HCT116 (cell line): ENCODE measurements at regions not wholly inside any gene's neighbourhood (a gene's known extent, or its start where the extent isn't known, plus 50 kb on each side); places are given as distances from the start of the nearest gene placed in this dataset.

Experiments used
- CBX3 ChIP-seq: IDR thresholded peaks from 2 replicates; pipeline ENCODE4 v1.6.1; 2012; ENCODE audit warnings: low read depth
- CTCF ChIP-seq, 3 experiments: fragments of 200-600 bp in 1 of 3; sonication (generic) in 1 of 3; IDR thresholded peaks in 2 of 3; conservative IDR thresholded peaks in 1 of 3; 2 replicates each; pipeline ENCODE4 v1.5.1; 2012 to 2017; ENCODE audit warnings: low read depth in 2 of 3, low read length in 2 of 3, antibody characterized with exemption in 1 of 3, borderline replicate concordance in 1 of 3, control low read depth in 1 of 3, mild to moderate bottlenecking in 1 of 3, mixed read lengths in 1 of 3, mixed run types in 1 of 3, moderate library complexity in 1 of 3; ENCODE audit not compliant: insufficient read depth in 1 of 3
- EZH2 ChIP-seq: fragments of 200-600 bp; sonication (generic); IDR thresholded peaks from 2 replicates; pipeline ENCODE4 v1.6.1; 2017; ENCODE audit warnings: antibody characterized with exemption, mixed run types
- EZH2phosphoT487 ChIP-seq: fragments of 200-600 bp; IDR thresholded peaks from 2 replicates; pipeline ENCODE4 v1.6.1; 2018; ENCODE audit warnings: antibody characterized with exemption, borderline replicate concordance
- FOSL1 ChIP-seq: IDR thresholded peaks from 2 replicates; pipeline ENCODE4 v1.6.1; 2012; ENCODE audit warnings: low read depth
- JUND ChIP-seq: IDR thresholded peaks from 2 replicates; pipeline ENCODE4 v1.6.1; 2012
- POLR2A ChIP-seq: IDR thresholded peaks from 2 replicates; pipeline ENCODE4 v1.7.0; 2011; ENCODE audit warnings: borderline replicate concordance; ENCODE audit not compliant: insufficient read depth, insufficient read length; ENCODE audit errors: extremely low read depth
- POLR2AphosphoS5 ChIP-seq: IDR thresholded peaks from 2 replicates; pipeline ENCODE4 v1.6.1; 2011; ENCODE audit warnings: mild to moderate bottlenecking, low read depth, low read length, moderate library complexity
- RAD21 ChIP-seq: IDR thresholded peaks from 2 replicates; pipeline ENCODE4 v1.6.1; 2012; ENCODE audit warnings: low read depth, mild to moderate bottlenecking
- REST ChIP-seq: IDR thresholded peaks from 2 replicates; pipeline ENCODE4 v1.6.1; 2012; ENCODE audit warnings: low read depth
- SP1 ChIP-seq: IDR thresholded peaks from 2 replicates; pipeline ENCODE4 v1.6.1; 2012; ENCODE audit warnings: low read depth
- ZNF274 ChIP-seq: fragments of 200-500 bp; sonication (Bioruptor generic); IDR thresholded peaks from 2 replicates; pipeline ENCODE4 v1.6.1; 2014; ENCODE audit warnings: mild to moderate bottlenecking, low read depth, low read length, inconsistent platforms
- TF ChIP-seq, protein P1 (sequence below): IDR thresholded peaks from 2 replicates; pipeline ENCODE4 v1.6.1; 2011; ENCODE audit warnings: mild to moderate bottlenecking, low read length, moderate library complexity; ENCODE audit not compliant: insufficient replicate concordance; ENCODE audit errors: extremely low read depth

DNA sequence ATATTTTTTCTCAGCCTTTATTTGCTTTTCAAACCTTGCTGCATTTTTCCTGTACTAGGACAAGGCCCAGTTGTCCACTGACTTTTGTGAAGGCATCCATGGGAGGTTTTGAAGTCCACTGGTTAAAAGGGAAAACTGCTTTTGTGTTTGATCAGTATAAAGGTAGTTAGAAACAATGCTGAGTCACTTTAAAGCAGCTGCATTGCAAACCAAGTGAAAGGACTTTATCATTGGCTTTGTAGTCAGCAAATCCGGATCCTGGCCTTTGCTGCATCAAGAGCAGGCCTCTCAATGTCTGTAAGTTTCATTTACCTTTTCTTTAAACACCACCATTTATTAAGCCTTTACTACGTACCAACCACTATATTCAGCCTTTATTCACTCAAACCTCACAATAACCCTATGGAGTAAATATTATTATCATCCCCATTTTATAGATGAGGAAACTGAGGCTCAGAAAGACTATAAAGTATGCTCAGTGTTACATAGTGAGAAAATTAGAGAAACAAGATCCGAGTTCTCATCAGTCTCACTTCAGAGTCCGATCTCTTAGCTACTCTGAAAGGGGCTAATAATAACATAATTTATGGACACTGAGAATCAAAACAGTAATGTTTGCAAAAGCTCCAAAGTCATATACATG, 60.6 kb upstream of the HSD17B12 start:
- TF ChIP-seq CTCF (IDR thresholded peaks at IDR 0.05 in 2 of 3, conservative IDR thresholded peaks at IDR 0.05 in 1 of 3; ENCODE audit: borderline replicate concordance in 1 of 3, insufficient read depth in 1 of 3, low read depth in 2 of 3, low read length in 2 of 3) (no peak), POLR2AphosphoS5 (no peak), REST (no peak), RAD21 (no peak), FOSL1 (no peak), JUND (no peak), EZH2 (no peak), CBX3 (no peak), ZNF274 (no peak), POLR2A (no peak), EZH2phosphoT487 (no peak), SP1 (no peak)
- TF ChIP-seq, protein P1, sequence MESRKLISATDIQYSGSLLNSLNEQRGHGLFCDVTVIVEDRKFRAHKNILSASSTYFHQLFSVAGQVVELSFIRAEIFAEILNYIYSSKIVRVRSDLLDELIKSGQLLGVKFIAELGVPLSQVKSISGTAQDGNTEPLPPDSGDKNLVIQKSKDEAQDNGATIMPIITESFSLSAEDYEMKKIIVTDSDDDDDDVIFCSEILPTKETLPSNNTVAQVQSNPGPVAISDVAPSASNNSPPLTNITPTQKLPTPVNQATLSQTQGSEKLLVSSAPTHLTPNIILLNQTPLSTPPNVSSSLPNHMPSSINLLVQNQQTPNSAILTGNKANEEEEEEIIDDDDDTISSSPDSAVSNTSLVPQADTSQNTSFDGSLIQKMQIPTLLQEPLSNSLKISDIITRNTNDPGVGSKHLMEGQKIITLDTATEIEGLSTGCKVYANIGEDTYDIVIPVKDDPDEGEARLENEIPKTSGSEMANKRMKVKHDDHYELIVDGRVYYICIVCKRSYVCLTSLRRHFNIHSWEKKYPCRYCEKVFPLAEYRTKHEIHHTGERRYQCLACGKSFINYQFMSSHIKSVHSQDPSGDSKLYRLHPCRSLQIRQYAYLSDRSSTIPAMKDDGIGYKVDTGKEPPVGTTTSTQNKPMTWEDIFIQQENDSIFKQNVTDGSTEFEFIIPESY = no peak
